B cell (primary cell): ENCODE measurements at regions not wholly inside any gene's neighbourhood (a gene's known extent, or its start where the extent isn't known, plus 50 kb on each side); places are given as distances from the start of the nearest gene placed in this dataset.

Source experiments
- CTCF ChIP-seq: fragments of 200-600 bp; IDR thresholded peaks from one replicate; pipeline ENCODE4 v1.8.0; 2022; ENCODE audit warnings: antibody characterized with exemption, mild to moderate bottlenecking
- EZH2 ChIP-seq: IDR thresholded peaks from 2 replicates; pipeline ENCODE4 v1.6.1; 2012; ENCODE audit warnings: borderline replicate concordance, low read depth, mild to moderate bottlenecking, moderate library complexity, low read length; ENCODE audit not compliant: insufficient read depth, poor library complexity, severe bottlenecking

GRCh38 chr12:105423921-105424320, 93.4 kb downstream of the C12orf75 start:
- TF ChIP-seq CTCF (no peak), EZH2 (no peak)
